Endothelial cell (in vitro differentiated cells): ENCODE measurements at regions not wholly inside any gene's neighbourhood (a gene's known extent, or its start where the extent isn't known, plus 50 kb on each side); places are given as distances from the start of the nearest gene placed in this dataset.

Experiments used
- DNase-seq: peaks from one replicate; pipeline ENCODE4 v3.0.0; 2021; ENCODE audit warnings: low spot score
- H3K27ac Mint-ChIP-seq: one replicate; pipeline ENCODE4 v1.8.0; 2021; ENCODE audit warnings: mixed read lengths, inconsistent platforms; ENCODE audit not compliant: unreplicated experiment
- H3K27me3 Mint-ChIP-seq: one replicate; pipeline ENCODE4 v1.8.0; 2021; ENCODE audit warnings: mild to moderate bottlenecking, moderate library complexity, mixed read lengths, inconsistent platforms; ENCODE audit not compliant: unreplicated experiment
- H3K36me3 Mint-ChIP-seq: one replicate; pipeline ENCODE4 v1.8.0; 2021; ENCODE audit warnings: mild to moderate bottlenecking, low read depth, mixed read lengths, inconsistent platforms; ENCODE audit not compliant: unreplicated experiment
- H3K4me1 Mint-ChIP-seq: one replicate; pipeline ENCODE4 v1.8.0; 2021; ENCODE audit warnings: mild to moderate bottlenecking, mixed read lengths, inconsistent platforms; ENCODE audit not compliant: unreplicated experiment
- H3K4me3 Mint-ChIP-seq: one replicate; pipeline ENCODE4 v1.8.0; 2021; ENCODE audit warnings: mild to moderate bottlenecking, mixed read lengths, inconsistent platforms; ENCODE audit not compliant: unreplicated experiment
- H3K9me3 Mint-ChIP-seq: one replicate; pipeline ENCODE4 v1.8.0; 2021; ENCODE audit warnings: mixed read lengths, inconsistent platforms; ENCODE audit not compliant: unreplicated experiment
- TF ChIP-seq, protein P1 (sequence below): fragments of 200-600 bp; sonication (generic); IDR thresholded peaks from one replicate; pipeline ENCODE4 v1.5.0; 2021; ENCODE audit warnings: antibody characterized with exemption; ENCODE audit not compliant: unreplicated experiment

DNA sequence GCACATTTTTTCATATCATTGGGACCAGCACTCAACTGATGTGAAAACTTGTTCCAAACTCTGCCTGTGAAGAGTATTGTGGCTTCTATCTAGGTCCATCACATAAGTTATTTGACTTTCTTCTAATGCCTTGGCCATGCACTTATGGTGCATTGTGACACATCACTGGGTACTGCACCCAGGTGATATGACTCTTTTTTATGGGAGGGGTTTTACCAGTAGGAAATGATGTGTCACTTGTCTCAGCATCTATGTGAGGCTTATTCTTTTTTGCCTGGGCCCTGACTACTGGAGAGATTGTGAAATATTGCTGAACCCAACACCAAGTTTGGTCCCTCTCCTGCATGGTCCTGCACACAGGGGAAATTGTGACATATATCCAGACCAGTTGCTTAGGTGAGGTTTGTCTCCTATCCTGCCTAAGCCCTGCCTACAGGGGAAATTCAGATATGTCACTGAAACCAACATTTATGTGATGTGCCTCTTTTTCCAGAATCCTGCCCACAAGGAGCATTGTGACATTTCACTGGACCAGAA is 1001.9 kb upstream of the TSPY4 start:
- no peaks in the 10 kb centered on the region for H3K9me3 Mint-ChIP-seq
- TF ChIP-seq, protein P1, sequence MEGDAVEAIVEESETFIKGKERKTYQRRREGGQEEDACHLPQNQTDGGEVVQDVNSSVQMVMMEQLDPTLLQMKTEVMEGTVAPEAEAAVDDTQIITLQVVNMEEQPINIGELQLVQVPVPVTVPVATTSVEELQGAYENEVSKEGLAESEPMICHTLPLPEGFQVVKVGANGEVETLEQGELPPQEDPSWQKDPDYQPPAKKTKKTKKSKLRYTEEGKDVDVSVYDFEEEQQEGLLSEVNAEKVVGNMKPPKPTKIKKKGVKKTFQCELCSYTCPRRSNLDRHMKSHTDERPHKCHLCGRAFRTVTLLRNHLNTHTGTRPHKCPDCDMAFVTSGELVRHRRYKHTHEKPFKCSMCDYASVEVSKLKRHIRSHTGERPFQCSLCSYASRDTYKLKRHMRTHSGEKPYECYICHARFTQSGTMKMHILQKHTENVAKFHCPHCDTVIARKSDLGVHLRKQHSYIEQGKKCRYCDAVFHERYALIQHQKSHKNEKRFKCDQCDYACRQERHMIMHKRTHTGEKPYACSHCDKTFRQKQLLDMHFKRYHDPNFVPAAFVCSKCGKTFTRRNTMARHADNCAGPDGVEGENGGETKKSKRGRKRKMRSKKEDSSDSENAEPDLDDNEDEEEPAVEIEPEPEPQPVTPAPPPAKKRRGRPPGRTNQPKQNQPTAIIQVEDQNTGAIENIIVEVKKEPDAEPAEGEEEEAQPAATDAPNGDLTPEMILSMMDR = no peak

DNA sequence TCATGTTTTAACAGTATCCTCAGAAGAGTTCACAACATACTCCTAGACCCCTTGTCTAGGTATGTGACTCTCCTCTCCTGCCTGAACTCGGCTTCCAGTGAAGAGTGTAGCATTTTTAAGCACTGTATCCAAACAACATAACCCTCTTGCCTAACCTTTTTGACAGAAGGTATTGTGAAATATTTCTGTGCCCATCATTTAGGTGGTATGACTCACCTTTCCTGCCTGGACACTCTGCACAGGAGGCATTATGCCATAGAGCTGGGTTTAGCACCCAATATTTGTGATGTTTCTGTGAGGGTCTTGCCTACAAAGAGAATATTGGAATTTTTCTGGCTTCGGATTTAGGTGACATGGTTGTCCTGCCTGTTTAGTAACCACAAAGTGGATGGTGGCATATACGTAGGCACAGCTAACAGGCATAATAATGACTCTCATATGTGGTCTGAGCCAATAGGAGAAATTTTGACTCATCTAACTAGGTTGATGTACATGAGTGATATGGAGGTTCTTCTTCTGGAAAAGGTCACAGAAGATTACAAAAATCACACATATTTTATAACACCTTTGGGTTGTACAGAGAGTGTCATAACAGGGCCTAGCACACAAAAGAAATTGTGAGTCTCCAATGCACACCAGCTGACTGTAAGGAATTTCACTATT is 1001.0 kb upstream of the TSPY4 start:
- TF ChIP-seq, protein P1 = no peak
- Mint-ChIP-seq H3K4me3 (no peak overlapping the region), H3K9me3 (no peaks in the 10 kb centered on the region), H3K4me1 (no peaks in the 10 kb centered on the region), H3K27me3 (no peaks in the 10 kb centered on the region), H3K27ac (no peak overlapping the region), H3K36me3 (no peaks in the 10 kb centered on the region)
- DNase-seq = no peak

More for the DNA sequence above, 1001.9 kb upstream of the TSPY4 start:
- H3K4me3 Mint-ChIP-seq = no peak overlapping the region
- no peaks in the 10 kb centered on the region for H3K36me3 Mint-ChIP-seq
- no peak for DNase-seq
- no peaks in the 10 kb centered on the region for H3K27me3 Mint-ChIP-seq
- no peaks in the 10 kb centered on the region for H3K4me1 Mint-ChIP-seq
- H3K27ac Mint-ChIP-seq = no peak overlapping the region

DNA sequence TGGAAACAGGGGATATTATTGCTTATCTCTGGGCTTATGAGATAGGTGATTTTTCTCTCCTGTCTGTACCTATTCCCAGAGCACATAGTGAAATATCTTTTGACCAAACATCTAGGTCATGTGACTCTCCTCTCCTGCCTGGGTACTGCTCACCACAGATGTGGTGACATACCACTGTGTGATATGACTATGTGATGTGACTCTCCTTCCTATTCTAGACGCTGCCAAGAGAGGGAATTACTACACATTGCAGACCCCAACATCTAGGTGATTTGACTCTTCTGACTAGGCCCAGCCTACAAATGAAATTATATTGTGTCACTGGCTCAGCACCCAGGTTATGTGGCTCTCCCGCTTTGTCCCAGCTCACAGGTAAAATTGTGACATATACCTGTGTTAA is 996.3 kb upstream of the TSPY4 start:
- TF ChIP-seq, protein P1 = no peak
- no peak overlapping the region for H3K27ac Mint-ChIP-seq
- no peaks in the 10 kb centered on the region for H3K9me3 Mint-ChIP-seq
- H3K4me3 Mint-ChIP-seq = no peak overlapping the region
- H3K4me1 Mint-ChIP-seq = no peaks in the 10 kb centered on the region
- H3K36me3 Mint-ChIP-seq = no peaks in the 10 kb centered on the region
- no peaks in the 10 kb centered on the region for H3K27me3 Mint-ChIP-seq
- no peak for DNase-seq

DNA sequence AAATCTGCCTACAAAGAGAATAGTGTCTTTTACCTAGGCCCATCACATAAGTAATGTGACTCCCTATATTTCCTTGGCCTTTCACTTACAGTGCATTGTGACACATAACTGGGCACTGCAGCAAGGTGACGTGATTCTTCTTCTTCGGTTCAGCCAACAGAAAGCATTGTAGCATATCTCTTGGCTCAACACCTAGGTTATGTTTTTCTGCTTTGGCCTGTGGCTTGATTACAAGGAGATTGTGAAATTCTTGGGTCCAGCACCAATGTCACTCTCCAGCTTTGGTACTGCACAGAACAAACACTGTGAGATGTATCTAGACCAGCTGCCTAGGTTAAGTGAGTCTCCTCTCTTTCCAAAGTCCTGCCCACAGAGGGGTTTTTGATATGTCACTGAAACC is 995.1 kb upstream of the TSPY4 start:
- H3K4me1 Mint-ChIP-seq = no peaks in the 10 kb centered on the region
- H3K36me3 Mint-ChIP-seq = no peaks in the 10 kb centered on the region

DNA sequence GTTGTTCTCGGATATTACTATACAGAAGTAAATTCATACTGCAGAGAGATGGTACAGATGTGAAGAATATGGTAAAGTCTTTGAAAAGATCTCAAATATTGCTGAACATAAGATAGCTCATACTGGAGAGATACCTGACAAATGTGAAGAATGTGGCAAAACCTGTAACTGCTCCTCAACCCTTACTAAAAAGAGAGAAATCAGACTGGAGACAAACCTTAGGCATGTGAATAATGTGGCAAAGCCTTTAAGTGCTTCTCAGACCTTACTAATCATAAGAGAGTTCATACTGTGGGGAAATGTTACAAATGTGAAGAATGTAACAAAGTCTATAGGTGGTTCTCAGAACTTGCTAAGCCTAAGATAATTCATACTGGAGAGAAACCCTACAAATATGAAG is 986.0 kb upstream of the TSPY4 start:
- no peaks in the 10 kb centered on the region for H3K4me1 Mint-ChIP-seq
- H3K36me3 Mint-ChIP-seq = no peaks in the 10 kb centered on the region
- no peak overlapping the region for H3K4me3 Mint-ChIP-seq
- TF ChIP-seq, protein P1 = no peak
- H3K27ac Mint-ChIP-seq = no peak overlapping the region
- peaks cover 2% of the 10 kb centered on the region for H3K27me3 Mint-ChIP-seq
- DNase-seq = no peak
- H3K9me3 Mint-ChIP-seq = no peaks in the 10 kb centered on the region

More for the DNA sequence above, 995.1 kb upstream of the TSPY4 start:
- TF ChIP-seq, protein P1 = no peak
- H3K27me3 Mint-ChIP-seq = no peaks in the 10 kb centered on the region
- no peak for DNase-seq
- no peak overlapping the region for H3K27ac Mint-ChIP-seq
- no peak overlapping the region for H3K4me3 Mint-ChIP-seq
- H3K9me3 Mint-ChIP-seq = no peaks in the 10 kb centered on the region
